Fibroblast of lung (primary cell): ENCODE measurements at regions not wholly inside any gene's neighbourhood (a gene's known extent, or its start where the extent isn't known, plus 50 kb on each side); places are given as distances from the start of the nearest gene placed in this dataset.
A peak's percentile ranks its signal among the peaks of the same experiment; 100 is the strongest.

ENCODE experiments used
- DNase-seq, 2 donors: peaks; one replicate each; pipeline versions ENCODE4 v3.0.0 to v3.0.0-alpha.2; 2010; ENCODE audit warnings: low read depth in 2 of 2
- H2AFZ ChIP-seq: 2 replicates; pipeline ENCODE4 v1.5.1; 2012; ENCODE audit warnings: low read length, control low read depth, inconsistent platforms
- H3K27ac ChIP-seq: 2 replicates; pipeline ENCODE4 v1.5.1; 2011; ENCODE audit warnings: low read length, control low read depth; ENCODE audit not compliant: insufficient read depth
- H3K27me3 ChIP-seq: 2 replicates; pipeline ENCODE4 v1.5.1; 2011; ENCODE audit warnings: mild to moderate bottlenecking, low read length; ENCODE audit not compliant: control insufficient read depth, insufficient read depth
- H3K36me3 ChIP-seq: 2 replicates; pipeline ENCODE4 v1.5.1; 2011; ENCODE audit warnings: low read length; ENCODE audit not compliant: control insufficient read depth, insufficient read depth
- H3K4me1 ChIP-seq: 2 replicates; pipeline ENCODE4 v1.5.1; 2011; ENCODE audit warnings: low read length; ENCODE audit not compliant: control insufficient read depth, insufficient read depth; ENCODE audit errors: extremely low read depth
- H3K4me2 ChIP-seq: 2 replicates; pipeline ENCODE4 v1.5.1; 2011; ENCODE audit warnings: low read length, control low read depth; ENCODE audit not compliant: insufficient read depth; ENCODE audit errors: extremely low read depth
- H3K4me3 ChIP-seq, 4 experiments: fragments of 200-600 bp in 1 of 4; sonication (generic) in 1 of 4; replicated peaks in 1 of 4; 2 replicates each; pipeline ENCODE4 v1.5.1; 2011 to 2016; ENCODE audit warnings: low read length in 4 of 4, low read depth in 3 of 4, mild to moderate bottlenecking in 3 of 4, control low read depth in 2 of 4, inconsistent platforms in 1 of 4, mixed read lengths in 1 of 4; ENCODE audit not compliant: insufficient read depth in 1 of 4; ENCODE audit errors: control extremely low read depth in 1 of 4
- H3K79me2 ChIP-seq: 2 replicates; pipeline ENCODE4 v1.5.1; 2012; ENCODE audit warnings: mild to moderate bottlenecking, low read length, inconsistent platforms; ENCODE audit not compliant: control insufficient read depth, insufficient read depth
- H3K9ac ChIP-seq: 2 replicates; pipeline ENCODE4 v1.5.1; 2011; ENCODE audit warnings: mild to moderate bottlenecking, low read length, control low read depth; ENCODE audit not compliant: insufficient read depth
- H3K9me3 ChIP-seq: 2 replicates; pipeline ENCODE4 v1.5.1; 2012; ENCODE audit warnings: low read depth, low read length; ENCODE audit not compliant: control insufficient read depth, insufficient read depth
- H4K20me1 ChIP-seq: 2 replicates; pipeline ENCODE4 v1.5.1; 2011; ENCODE audit warnings: low read length; ENCODE audit not compliant: control insufficient read depth, insufficient read depth; ENCODE audit errors: extremely low read depth
- EZH2 ChIP-seq: IDR thresholded peaks from 2 replicates; pipeline ENCODE4 v1.5.1; 2012; ENCODE audit warnings: low read length, control low read depth, mild to moderate bottlenecking; ENCODE audit errors: missing control alignments
- TF ChIP-seq, protein P1 (sequence below), 2 donors: IDR thresholded peaks in 1 of 2; conservative IDR thresholded peaks in 1 of 2; 1 replicate in 1 of 2; 2 replicates in 1 of 2; pipeline ENCODE4 v1.5.1; 2011 to 2012; ENCODE audit warnings: low read length in 2 of 2, control low read depth in 1 of 2, inconsistent platforms in 1 of 2, low read depth in 1 of 2, mild to moderate bottlenecking in 1 of 2

DNA sequence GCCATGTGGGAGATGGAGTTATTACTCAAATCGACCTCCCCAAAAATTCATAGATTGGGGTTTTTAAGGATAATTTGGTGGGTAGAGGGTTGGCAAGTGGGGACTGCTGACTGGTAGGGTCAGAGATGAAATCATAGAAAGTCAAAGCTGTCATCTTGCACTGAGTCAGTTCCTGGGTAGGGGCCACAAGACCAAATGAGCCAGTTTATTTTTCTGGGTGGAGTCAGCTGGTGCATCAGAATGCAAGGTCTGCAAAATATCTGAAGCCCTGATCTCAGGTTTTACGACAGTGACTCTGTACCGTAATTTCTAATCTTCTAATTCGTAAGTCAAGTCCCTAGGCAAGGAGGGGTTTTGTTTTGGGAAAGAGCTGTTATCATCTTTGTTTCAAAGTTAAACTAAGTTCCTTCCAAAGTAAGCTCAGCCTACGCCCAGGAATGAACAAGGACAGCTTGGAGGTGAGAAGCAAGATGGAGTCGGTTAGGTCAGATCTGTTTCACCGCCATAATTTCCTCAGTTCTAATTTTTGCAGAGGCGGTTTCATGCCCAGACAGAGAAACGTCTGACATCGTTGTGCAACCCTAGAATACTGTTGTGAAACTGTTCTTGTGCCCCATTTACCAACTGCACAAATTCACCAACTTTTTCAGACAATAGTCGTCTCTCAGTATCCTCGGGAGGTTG lies 104.5 kb upstream of the SFSWAP start:
- Histone ChIP-seq H3K36me3 (no peaks in the 10 kb centered on the region), H2AFZ (no peak overlapping the region), H3K27ac (no peak overlapping the region), H3K27me3 (no peaks in the 10 kb centered on the region), H3K4me2 (no peak overlapping the region), H3K4me1 (no peaks in the 10 kb centered on the region), H4K20me1 (no peaks in the 10 kb centered on the region), H3K79me2 (no peaks in the 10 kb centered on the region), H3K4me3 (no peak overlapping the region), H3K9ac (no peak overlapping the region), H3K9me3 (no peaks in the 10 kb centered on the region)
- no peak for TF ChIP-seq EZH2
- TF ChIP-seq, protein P1, sequence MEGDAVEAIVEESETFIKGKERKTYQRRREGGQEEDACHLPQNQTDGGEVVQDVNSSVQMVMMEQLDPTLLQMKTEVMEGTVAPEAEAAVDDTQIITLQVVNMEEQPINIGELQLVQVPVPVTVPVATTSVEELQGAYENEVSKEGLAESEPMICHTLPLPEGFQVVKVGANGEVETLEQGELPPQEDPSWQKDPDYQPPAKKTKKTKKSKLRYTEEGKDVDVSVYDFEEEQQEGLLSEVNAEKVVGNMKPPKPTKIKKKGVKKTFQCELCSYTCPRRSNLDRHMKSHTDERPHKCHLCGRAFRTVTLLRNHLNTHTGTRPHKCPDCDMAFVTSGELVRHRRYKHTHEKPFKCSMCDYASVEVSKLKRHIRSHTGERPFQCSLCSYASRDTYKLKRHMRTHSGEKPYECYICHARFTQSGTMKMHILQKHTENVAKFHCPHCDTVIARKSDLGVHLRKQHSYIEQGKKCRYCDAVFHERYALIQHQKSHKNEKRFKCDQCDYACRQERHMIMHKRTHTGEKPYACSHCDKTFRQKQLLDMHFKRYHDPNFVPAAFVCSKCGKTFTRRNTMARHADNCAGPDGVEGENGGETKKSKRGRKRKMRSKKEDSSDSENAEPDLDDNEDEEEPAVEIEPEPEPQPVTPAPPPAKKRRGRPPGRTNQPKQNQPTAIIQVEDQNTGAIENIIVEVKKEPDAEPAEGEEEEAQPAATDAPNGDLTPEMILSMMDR (conservative IDR thresholded peaks at IDR 0.05 in 1 of 2, IDR thresholded peaks at IDR 0.05 in 1 of 2; ENCODE audit: low read depth in 1 of 2, low read length in 2 of 2): no peak
- DNase-seq: no peak

DNA sequence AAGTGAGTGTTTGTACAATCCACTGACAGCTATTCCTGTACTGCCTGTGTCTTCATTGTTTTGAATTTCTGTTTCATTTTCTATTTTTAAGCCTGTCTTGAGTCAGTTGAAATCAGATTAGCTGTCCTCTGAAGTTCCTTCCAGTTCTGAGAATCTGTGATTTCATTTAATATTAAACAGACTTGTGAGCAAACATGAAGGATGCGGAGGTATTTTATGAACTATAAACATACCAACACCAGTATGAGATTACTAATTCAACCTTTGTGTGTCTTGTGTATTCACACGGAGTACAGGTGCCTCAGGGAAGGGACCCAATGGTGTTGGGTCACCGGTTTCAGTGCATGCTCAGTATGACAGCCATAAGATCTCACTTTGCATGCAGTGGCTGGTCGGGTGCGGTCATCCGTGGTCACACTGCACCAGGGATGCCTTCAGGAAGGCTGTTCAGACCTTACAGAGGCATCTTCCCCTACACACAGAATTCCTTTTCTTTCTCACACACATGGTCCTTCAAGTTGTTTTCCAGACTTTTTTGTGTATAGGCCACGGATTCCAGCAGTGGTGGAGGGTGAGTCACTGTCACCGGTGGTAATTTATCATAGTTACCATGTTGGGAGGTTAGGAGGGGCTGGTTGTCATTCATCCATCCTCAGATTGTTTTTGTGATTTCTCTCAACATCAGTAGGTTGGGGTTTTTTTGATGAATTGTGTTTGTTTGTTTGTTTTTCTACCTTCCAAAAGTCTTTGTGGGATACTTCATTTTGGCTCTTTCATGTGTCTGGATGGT lies 103.0 kb upstream of the SFSWAP start:
- Histone ChIP-seq H3K27me3 (no peaks in the 10 kb centered on the region), H2AFZ (no peak overlapping the region), H3K27ac (no peak overlapping the region), H3K4me3 (no peak overlapping the region), H4K20me1 (no peaks in the 10 kb centered on the region), H3K4me2 (no peak overlapping the region), H3K79me2 (no peaks in the 10 kb centered on the region), H3K4me1 (no peaks in the 10 kb centered on the region), H3K9ac (no peak overlapping the region), H3K36me3 (no peaks in the 10 kb centered on the region), H3K9me3 (no peaks in the 10 kb centered on the region)
- DNase-seq: no peak
- no peak for TF ChIP-seq EZH2
- TF ChIP-seq, protein P1 (conservative IDR thresholded peaks at IDR 0.05 in 1 of 2, IDR thresholded peaks at IDR 0.05 in 1 of 2; ENCODE audit: low read depth in 1 of 2, low read length in 2 of 2): no peak

DNA sequence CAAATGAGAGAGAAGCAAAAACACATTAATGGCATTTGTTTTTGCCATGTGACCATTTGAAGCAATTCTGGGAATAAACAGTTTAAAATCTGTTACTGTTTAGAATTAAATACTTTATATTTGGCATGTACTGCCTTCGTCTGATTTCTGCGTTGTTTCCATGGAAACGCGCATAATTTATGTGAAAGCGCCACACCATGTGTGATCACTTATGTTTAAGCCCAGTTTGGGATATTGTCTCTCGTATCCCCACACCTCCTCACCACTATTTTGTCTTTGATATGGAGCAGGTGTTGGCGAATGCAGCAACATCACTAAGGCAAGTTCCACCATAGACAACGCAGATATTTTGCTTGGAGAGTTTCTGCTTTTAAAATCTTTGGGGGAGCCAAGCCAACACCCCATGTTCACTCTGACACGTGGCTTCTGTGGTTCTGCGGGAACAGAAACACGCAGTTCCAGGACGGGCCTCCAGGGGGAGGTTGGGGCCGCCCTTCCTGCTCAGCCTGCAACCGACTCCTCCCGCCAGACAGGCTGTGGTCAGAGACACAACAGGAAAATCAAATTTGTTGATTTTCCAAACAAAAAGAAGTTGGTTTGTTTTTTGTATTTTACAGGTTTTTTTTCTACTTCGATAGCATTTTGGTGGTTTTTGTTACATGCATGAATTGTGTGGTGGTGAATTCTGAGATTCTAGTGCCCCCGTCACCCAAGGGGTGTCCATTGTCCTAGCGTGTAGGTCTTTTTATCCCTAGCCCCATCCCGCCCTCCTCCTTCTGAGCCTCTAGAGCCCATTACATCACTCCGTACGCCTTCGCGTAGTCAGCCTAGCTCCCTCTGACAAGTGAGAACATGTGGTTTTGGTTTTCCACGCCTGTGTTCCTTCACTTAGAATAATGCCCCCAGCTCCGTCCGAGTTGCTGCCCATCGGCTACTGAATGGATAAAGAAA lies 101.9 kb upstream of the SFSWAP start:
- no peaks in the 10 kb centered on the region for H4K20me1 ChIP-seq
- no peaks in the 10 kb centered on the region for H3K36me3 ChIP-seq
- no peaks in the 10 kb centered on the region for H3K79me2 ChIP-seq
- H3K27me3 ChIP-seq: no peaks in the 10 kb centered on the region
- H3K4me3 ChIP-seq: no peak overlapping the region
- H2AFZ ChIP-seq: no peak overlapping the region
- no peak overlapping the region for H3K4me2 ChIP-seq
- no peaks in the 10 kb centered on the region for H3K9me3 ChIP-seq
- no peak overlapping the region for H3K9ac ChIP-seq
- TF ChIP-seq EZH2: no peak
- TF ChIP-seq, protein P1 (conservative IDR thresholded peaks at IDR 0.05 in 1 of 2, IDR thresholded peaks at IDR 0.05 in 1 of 2; ENCODE audit: low read depth in 1 of 2, low read length in 2 of 2): peak; percentile 58 to 63
- H3K4me1 ChIP-seq: no peaks in the 10 kb centered on the region
- peak; percentile 8 to 24 for DNase-seq
- no peak overlapping the region for H3K27ac ChIP-seq
